Stimulated activated CD4-positive, alpha-beta T cell treated with anti-CD3 and anti-CD28 coated beads, Interleukin-1b, Interleukin-23, amount 100 ng/mL, for 24 hours (primary cell): ENCODE measurements at regions not wholly inside any gene's neighbourhood (a gene's known extent, or its start where the extent isn't known, plus 50 kb on each side); places are given as distances from the start of the nearest gene placed in this dataset.

ENCODE experiments used
- DNase-seq, 4 experiments: peaks; one replicate each; pipeline ENCODE4 v3.0.0-alpha.2; 2020; ENCODE audit warnings: low read depth in 4 of 4, low spot score in 1 of 4

DNA sequence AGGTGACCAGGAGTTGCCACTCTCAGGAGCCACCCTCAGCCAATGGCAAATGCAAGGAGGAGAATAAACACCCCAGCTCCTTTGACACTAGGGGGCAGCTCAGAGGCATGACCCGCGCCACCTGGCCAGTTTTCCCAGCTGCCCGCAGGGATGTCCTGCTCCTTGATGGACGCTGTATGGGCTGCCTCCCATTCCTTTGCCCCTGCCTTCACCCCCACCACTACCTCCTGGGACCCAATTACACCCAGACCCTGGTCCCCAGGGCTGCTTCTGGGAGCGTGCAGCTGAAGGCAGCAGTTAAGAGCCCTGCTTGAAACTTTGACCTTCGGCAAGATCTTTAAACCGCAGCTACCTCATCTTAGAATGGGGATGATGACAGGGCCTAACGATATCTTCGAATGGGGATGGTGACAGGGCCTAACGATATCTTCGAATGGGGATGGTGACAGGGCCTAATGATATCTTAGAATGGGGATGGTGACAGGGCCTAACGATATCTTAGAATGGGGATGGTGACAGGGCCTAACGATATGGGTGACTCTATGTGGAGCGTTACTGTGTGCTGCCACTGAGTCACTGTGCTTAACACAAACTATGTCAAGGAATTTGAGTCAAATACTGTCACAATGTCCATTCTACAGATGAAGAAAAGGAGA lies 163.0 kb upstream of the KAZN start:
- no peak for DNase-seq

DNA sequence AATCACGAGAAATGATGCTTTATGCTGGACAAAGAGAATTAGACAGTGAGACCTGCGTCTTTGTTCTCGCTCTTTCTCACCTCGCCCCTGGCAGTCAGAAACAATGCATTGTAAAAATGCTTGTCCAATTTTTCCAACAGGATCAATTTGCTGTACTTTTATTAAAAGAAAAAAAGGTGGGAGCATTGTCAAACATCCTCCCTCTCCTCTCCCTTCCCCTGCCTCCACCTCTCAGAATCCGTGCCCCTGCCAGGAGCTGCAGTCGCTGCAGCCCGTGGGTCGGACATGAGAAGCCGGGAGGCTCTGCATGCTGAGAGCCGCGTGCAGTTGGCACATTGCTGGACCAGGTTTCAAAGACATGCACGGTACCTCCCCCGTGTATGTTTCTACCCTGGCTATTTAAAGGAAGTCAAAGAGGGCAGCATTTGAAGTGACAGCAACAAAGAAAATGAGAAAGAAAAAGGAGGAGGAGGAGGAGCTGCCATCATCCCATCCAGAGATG lies 161.0 kb upstream of the KAZN start:
- no peak for DNase-seq

DNA sequence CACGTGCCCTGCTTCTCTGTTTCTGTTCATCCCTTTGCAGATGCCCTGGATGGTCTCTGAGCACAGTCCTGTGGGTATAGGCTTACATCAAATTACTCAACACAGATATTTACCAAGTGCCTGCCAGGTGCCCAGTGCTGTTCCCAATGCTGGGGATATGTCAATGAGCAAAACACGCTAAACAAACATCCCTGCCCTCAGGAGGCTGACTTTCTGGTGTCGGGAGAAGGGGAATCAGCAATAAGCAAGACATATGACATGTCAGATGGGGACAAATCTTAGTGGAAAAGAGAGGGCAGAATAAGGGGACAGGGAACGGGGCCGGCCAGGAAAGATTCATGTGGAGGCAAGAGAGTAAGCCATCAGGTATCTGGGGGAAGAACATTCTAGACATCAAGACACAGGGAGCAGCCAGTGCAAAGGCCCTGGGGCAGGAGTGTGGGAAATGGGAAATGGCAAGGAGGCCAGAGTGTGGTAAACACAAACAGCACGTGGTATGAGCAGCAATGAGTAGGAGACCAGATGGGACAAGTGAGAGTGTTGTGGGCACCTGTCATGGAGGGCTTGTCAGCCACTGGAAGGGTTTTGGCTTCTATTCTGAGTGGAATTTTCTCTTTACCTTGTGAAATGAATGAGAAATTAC lies 160.2 kb upstream of the KAZN start:
- no peak for DNase-seq

DNA sequence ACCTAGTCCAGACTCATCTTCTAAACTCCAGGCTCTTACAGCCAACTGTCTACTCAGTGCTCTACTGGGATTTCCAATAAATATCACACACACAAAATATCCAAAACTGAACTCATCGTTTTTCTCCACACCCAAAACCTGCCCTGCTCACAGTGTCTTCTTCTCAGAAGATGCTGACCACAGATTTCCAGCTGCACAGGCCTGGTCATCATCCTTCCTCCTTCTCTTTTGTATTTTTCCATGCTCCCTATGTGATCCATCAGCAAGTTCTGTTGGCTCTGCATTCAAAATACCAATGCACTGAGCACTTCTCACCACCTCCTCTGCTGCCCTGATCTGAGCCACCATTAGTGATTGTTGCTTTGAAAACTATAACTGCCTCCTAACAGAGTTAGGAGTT lies 159.5 kb upstream of the KAZN start:
- DNase-seq: no peak

DNA sequence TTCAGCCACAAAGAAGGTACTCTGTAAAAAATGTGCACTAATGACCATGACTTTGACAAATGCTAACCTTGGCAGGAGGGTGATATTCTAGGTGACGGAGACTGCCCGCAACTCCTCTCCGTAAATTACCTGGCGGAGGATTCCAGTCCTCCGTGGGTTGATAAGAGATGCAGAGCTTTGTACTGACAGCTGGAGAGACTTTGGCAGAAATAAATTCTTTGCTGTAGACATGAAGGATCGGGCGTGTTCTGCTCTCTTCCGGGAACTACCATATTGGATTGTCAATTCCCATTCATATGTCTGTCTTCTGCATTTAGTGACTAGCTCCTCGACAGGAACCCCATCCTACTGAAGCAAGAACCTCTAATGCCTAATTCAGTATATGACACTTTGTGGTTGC lies 158.3 kb upstream of the KAZN start:
- no peak for DNase-seq

DNA sequence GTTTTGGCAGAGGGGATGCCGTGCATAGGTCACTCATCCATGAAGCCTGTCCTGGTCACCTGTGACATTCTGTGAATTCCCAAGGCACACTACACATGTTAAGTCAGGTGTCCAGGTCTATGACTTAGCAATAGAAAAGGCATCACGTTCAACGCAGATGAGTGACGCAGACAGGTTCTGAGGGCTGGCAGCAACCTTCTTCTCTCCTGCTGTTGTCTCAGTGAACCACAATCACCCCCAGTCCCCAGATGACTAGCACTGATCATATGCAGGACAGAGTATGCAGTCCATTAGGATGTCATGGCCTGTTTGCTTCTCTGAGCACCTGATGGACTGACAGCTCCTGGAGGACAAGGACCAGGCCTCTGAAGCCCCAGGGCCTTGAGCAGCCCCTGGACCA lies 157.8 kb upstream of the KAZN start:
- DNase-seq: no peak

DNA sequence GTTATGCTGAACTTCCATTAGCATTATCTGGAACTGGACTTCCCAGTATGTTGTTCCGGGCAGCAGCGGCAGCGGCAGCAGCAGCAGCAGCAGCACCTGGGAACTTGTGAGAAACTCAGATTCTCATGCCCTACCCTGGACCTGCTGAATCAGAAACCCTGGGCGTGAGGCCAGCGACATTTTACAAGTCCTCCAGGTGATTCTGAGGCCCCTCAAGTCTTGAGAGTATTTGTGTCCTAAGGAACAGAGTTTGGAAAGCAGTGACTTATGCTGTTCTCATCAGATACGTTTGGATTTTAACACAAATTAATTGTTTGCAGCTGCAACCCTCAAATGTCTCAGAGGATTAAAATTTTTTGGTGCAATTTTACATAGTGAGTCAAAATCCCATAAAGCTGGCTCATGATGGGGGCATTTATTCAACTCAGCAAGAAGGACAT lies 157.2 kb upstream of the KAZN start:
- no peak for DNase-seq

DNA sequence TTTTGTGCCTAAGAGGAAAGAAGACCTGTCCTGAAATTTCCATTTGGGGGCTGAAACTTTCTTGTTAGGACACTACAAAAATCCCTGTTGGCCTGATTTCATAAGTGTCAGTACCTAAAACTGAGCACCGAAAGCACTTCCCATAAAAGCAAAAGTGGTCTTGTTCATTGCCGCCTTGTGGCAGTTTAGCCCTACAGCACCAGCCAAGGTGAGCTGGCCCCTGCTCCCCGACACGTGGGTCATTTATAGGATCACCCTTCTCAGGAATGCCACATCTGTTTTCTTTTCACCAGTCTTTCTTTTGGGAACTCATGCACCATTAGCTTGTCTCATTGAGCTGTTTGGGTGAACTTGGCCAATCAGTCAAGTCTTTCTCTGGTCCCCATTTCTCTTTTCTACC lies 155.8 kb upstream of the KAZN start:
- no peak for DNase-seq

DNA sequence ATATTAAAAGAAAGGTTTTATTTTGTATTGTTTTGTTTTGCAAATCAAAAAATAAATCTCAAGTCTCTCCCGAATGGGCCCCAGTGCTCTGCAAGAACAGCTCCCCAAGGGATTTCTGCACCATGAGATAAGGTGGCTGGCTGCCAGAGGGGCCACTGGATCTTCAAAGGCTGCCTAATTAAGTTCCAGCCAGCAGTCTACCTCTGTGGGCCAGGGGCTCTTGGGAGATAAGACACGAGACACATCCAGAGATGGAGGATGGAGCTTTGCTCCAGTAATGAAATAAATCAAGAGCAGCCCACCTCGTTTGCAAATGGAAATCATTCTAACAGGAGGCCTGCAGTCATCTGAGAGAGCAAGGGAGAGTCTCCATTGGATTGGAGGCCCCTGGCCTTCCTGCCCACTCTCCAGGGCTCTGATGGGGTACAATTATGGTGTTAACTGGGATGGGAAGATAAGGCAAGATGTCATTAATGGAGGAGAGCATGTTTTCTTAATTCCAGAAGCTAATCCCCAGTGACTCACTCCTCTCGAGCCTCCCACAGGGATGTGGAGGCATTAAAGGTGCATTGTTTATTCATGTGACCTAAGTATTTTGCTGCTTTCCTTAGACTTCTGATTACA lies 155.2 kb upstream of the KAZN start:
- no peak for DNase-seq

DNA sequence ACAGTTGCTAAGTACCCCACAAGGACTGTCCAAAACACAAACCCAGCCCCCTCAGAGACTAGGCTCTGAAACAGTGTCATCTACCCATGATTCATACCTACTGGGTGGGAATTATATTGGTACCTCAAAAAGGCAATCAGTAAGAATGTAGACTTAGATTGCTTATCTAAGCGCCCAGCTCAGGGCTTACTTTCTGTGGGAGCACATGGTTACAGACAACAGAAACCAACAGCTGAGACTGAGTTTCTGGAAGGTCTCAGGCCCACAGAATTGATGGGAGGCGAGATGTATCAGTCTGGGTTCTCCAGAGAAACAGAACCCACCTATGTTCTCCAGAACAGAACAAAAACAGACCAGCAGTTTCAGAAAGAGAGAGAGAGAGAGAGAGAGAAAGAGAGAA lies 147.3 kb upstream of the KAZN start:
- DNase-seq: no peak

DNA sequence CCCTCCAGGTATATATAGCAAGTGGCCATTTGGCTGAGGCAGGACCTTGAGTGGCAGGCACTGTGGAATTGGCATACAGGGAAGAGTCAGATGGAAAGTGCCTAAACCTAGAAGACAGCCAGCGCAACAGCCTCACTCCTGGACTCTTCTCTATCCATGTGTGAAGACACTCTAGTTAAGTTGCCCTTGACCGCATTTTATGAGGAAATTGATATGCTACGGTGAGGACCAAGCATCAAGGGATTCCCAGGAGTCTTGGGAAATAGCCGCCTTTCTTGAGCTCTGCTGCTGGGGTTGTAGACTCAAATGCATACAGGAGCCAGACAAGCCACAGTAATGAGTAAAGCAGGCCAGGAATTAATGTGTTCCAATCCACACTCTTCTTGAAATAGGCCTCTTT lies 145.9 kb upstream of the KAZN start:
- DNase-seq: no peak

DNA sequence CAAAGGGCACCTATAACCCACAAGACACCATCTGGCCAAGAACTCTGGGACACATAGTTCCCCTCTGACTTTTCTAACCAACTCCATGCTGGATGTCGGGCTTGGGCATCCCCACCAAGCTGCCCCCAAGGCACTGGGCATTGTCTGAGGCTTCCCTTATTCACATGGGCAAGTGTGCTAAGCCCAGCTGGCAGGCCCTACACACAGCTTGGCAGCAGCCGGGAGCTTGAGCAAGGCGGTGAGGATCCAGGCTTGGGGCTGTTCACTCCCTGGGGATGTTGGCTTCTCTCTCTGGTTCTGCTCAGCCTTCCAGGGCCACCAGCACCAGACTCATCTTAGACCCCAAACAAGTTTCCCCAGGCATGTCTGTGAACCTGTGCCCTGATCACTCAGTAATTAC lies 138.3 kb upstream of the KAZN start:
- DNase-seq: no peak

DNA sequence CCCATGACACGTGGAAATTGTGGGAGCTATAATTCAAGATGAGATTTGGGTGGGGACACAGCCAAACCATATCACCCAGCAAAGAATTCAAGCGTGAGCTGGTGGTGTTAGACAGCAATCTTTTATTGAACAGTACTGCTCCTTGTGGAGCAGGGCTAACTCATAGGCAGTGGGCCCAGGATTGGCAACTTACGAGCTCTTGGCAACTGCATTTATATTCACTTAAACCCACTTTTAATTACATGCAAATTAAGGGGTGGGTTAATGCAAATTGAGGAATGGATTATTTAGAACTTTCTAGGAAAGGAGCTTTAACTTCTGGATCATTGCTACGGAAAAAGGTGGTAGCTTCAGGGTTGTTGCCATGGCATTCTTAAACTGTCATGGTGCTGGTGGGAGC lies 135.6 kb upstream of the KAZN start:
- no peak for DNase-seq

DNA sequence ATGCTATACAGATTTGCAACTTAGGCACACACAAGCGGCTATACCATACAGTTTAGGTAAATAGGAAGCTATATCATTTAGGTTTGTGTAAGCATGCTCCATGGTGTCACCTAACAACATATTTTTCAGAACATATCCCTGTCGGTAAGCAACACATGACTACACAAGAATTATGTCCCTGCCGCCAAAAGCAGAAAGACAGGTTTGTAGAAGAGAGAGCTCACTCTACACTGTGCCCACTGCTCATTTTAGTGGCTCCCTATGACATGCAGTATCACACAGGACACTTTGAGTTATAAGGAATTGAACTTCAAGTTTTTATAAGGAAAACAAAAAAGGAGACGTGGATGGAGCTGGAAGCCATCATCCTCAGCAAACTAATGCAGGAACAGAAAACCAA lies 132.5 kb upstream of the KAZN start:
- DNase-seq: no peak

DNA sequence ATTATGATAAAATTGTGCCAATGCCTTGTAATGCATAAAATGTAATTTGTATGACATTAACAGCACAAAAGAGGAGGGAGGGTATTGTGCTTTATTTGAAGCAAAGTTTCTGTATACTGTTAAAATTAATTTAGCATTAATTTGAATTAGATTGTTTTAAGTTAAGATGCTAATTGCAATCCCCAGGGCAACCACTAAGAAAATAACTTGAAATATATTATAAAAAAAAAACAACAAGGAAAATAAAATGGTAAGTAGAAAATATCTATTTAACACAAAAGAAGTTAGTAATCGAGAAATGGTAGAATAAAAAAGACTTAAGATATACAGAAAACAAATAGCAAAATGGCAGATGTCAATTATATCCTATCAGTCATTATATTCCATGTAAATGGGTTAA lies 131.4 kb upstream of the KAZN start:
- no peak for DNase-seq

DNA sequence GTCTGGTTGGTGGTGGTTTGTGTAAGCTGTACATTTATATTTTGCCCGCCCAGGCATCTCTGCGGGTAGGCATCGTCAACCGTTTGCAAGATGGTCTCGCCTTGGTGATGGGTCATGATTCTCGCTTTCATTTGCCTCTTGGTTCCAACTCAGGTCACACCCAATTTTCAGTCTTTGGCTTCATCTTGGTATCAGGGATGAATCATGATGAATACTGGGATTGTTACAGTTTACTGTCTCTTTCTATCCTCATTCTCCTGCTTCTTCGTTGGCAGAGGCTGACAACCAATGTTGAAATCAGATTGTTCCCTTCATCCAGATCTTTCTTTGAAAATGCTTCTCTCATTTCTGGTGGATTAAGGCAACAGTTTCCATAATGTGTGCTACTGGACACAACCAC lies 129.7 kb upstream of the KAZN start:
- DNase-seq: no peak

DNA sequence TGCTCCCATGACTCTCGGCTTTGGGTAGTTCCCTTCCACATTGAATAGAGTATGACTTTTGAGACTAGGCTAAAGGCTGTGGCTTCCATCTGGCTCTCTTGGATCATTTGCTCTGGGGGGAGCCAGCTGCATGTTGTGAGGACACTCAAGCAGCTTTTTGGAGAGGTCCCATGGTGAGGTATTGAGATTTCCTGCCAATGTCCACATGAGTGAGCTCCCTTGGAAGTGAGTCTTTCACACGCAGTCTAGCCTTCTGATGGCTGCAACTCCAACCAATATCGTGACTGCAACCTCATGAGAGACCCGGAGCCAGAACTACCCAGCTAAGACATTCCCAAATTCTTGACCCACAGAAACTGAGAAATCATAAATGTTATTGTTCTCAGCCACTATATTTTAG lies 127.7 kb upstream of the KAZN start:
- DNase-seq: no peak

DNA sequence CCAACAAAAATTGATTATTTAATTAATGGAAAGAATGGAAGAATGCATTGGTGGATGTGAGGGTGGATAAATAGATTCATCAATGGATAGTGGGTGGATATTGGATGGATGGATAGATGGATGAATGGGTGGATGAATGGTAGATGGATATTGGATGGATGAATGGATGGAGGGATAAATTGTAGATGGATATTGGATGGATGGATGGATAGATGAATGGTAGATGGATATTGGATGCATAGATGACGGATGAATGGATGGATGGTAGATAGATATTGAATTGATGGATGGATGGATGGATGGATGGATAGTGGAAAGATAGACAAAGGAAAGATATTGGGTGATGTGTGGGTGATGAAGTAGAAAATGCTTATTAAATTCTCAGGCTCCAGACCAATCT lies 123.6 kb upstream of the KAZN start:
- DNase-seq: no peak

DNA sequence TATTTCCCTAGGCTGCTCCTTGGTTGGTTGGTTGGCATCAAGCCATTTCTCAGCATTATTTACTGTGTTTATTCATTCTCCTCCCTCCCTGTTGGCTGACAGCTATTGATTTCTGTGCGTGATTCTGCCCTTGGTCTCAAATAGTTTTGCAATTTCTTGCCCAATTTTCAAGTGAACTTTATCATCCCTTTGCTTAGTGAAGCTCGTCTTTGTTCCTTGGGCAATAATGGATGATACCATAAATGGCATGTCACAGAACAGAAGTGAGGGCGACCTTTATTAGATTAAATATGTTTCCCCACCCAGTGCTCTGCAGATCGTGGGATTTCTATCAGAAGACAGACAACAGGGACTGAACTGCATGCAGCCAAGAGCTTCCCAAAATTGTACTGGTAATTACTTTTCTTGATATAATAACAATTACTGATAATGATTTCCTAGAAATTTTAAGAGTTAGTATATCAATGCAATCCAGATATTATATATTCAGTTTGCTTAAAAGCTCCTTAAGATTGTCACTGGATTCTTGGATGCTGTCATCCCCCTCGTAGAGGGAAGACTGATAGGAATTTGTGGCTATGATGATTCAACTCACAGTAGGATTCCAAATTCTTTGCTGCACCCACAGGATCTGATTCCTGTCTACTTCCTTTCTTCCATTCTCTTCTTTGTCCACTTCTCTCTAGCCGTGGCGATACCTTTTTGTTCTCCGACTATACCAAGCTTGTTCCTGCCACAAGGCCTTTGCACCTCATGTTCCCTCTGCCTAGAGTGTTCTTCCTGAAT lies 122.1 kb upstream of the KAZN start:
- DNase-seq: no peak

DNA sequence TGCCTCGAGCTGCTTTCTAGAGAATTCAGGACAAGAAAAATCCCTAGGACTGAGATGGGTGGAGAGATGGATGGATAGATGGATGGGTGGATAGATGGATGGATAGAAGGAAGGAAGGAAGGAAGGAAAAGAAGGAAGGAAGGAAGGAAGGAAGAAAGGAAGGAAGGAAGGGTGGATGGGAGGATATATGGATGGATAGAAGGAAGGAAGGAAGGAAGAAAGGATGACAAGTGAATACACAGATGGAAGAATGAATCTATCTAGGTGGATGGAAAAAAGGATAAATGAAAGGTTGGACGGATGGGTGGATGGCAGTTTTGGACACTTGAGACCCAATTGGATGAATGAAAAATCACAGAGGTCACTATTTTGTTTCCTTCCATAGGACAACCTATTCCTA lies 120.4 kb upstream of the KAZN start:
- no peak for DNase-seq

DNA sequence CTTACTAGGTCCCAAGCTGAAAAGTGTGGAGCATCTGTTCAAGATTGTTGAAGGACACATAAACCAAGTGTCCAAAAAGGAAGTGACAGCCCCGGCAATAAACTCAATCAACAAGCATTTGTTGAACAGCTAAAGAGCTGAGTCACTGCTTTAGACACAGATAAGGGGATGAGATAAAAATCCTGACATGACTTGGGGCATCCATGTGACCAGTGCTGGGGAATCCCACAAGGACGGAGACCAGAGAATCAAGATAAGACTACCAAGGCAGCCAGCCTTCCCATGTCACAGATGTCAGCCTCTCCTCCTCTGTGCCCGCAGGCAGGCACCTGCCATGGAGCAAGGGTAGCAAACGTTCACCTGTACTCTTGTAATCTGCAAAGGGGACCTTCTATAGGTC lies 118.6 kb upstream of the KAZN start:
- DNase-seq: no peak
